ENCODE measurements at regions not wholly inside any gene's neighbourhood (a gene's known extent, or its start where the extent isn't known, plus 50 kb on each side); places are given as distances from the start of the nearest gene placed in this dataset.

DNA sequence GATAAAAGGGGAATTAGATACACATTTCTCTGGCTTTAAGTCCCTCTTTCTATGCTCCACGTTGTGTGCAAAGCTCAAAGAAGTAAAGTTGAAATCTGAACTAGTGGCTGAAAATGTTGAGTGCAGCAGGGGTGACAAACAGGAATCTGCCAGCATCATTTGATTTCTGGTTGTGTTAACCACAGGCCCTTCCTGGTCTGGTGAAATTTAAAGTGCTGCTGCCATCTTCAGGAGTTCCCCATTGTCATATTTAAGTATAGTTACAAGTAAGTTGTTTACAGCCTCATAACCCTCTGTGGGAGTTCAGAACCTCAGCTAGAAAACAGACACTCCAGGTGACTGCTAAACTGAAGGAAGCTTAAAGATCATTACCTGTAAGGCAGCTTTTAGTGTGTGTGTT, 90.9 kb upstream of the CCDC196 start:
- no peaks in the 10 kb centered on the region for H3K4me1 ChIP-seq
- H3K27me3 ChIP-seq: no peaks in the 10 kb centered on the region
- no peak overlapping the region for H3K4me3 ChIP-seq
- H3K36me3 ChIP-seq (ENCODE audit: low read depth, missing control alignments): no peaks in the 10 kb centered on the region
- DNase-seq: no peak
- WGBS, 2 donors: 28 to 40% methylated on average over 1 of the region's 1 CpG
- H3K27ac ChIP-seq: no peak overlapping the region
- intact Hi-C loops (cut with DNase I; ENCODE audit: low total_unique reads): no loop called here
- TF ChIP-seq, protein P1, sequence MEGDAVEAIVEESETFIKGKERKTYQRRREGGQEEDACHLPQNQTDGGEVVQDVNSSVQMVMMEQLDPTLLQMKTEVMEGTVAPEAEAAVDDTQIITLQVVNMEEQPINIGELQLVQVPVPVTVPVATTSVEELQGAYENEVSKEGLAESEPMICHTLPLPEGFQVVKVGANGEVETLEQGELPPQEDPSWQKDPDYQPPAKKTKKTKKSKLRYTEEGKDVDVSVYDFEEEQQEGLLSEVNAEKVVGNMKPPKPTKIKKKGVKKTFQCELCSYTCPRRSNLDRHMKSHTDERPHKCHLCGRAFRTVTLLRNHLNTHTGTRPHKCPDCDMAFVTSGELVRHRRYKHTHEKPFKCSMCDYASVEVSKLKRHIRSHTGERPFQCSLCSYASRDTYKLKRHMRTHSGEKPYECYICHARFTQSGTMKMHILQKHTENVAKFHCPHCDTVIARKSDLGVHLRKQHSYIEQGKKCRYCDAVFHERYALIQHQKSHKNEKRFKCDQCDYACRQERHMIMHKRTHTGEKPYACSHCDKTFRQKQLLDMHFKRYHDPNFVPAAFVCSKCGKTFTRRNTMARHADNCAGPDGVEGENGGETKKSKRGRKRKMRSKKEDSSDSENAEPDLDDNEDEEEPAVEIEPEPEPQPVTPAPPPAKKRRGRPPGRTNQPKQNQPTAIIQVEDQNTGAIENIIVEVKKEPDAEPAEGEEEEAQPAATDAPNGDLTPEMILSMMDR (IDR thresholded peaks at IDR 0.05): no peak
- TF ChIP-seq POLR2A (IDR thresholded peaks at IDR 0.05): no peak
- H3K9me3 ChIP-seq: no peaks in the 10 kb centered on the region

GRCh38 chr14:66396164-66396563, 90.0 kb upstream of the CCDC196 start:
- TF ChIP-seq, protein P1 (IDR thresholded peaks at IDR 0.05): no peak
- no peak for TF ChIP-seq POLR2A (IDR thresholded peaks at IDR 0.05)
- Histone ChIP-seq H3K4me1 (no peaks in the 10 kb centered on the region), H3K4me3 (no peak overlapping the region), H3K27me3 (no peaks in the 10 kb centered on the region), H3K36me3 (ENCODE audit: low read depth, missing control alignments) (no peaks in the 10 kb centered on the region), H3K9me3 (no peaks in the 10 kb centered on the region), H3K27ac (no peak overlapping the region)
- DNase-seq: no peak
- intact Hi-C loops (cut with DNase I; ENCODE audit: low total_unique reads): no loop called here
- 95% methylated on average over 4 of the region's 4 CpGs for WGBS, 2 donors

GRCh38 chr14:66398437-66398836, 87.7 kb upstream of the CCDC196 start:
- TF ChIP-seq, protein P1 (IDR thresholded peaks at IDR 0.05): no peak
- DNase-seq: no peak
- no peaks in the 10 kb centered on the region for H3K36me3 ChIP-seq (ENCODE audit: low read depth, missing control alignments)
- no peak overlapping the region for H3K27ac ChIP-seq
- intact Hi-C loops (cut with DNase I; ENCODE audit: low total_unique reads): no loop called here
- 80 to 93% methylated on average over 1 of the region's 1 CpG for WGBS, 2 donors
- H3K27me3 ChIP-seq: no peaks in the 10 kb centered on the region
- no peaks in the 10 kb centered on the region for H3K9me3 ChIP-seq
- H3K4me1 ChIP-seq: no peaks in the 10 kb centered on the region
- H3K4me3 ChIP-seq: no peak overlapping the region

GRCh38 chr14:66401449-66402095, 84.6 kb upstream of the CCDC196 start:
- Histone ChIP-seq H3K4me1 (no peaks in the 10 kb centered on the region), H3K4me3 (no peak overlapping the region), H3K9me3 (no peaks in the 10 kb centered on the region), H3K27me3 (no peaks in the 10 kb centered on the region), H3K36me3 (ENCODE audit: low read depth, missing control alignments) (no peaks in the 10 kb centered on the region), H3K27ac (no peak overlapping the region)
- intact Hi-C loops (cut with DNase I; ENCODE audit: low total_unique reads): no loop called here
- no peak for TF ChIP-seq POLR2A (IDR thresholded peaks at IDR 0.05)
- TF ChIP-seq, protein P1 (IDR thresholded peaks at IDR 0.05): peak; percentile 23 to 55 (median 27)
- WGBS, 2 donors: 31 to 52% methylated on average over 1 of the region's 1 CpG
- DNase-seq: no peak

GRCh38 chr14:66403183-66403582, 83.0 kb upstream of the CCDC196 start:
- intact Hi-C loops (cut with DNase I; ENCODE audit: low total_unique reads): no loop called here
- H3K4me1 ChIP-seq: no peaks in the 10 kb centered on the region
- no peak for DNase-seq

More at GRCh38 chr14:66403183-66403582, 83.0 kb upstream of the CCDC196 start:
- Histone ChIP-seq H3K27me3 (no peaks in the 10 kb centered on the region), H3K36me3 (ENCODE audit: low read depth, missing control alignments) (no peaks in the 10 kb centered on the region), H3K27ac (no peak overlapping the region), H3K9me3 (no peaks in the 10 kb centered on the region), H3K4me3 (no peak overlapping the region)
- TF ChIP-seq POLR2A (IDR thresholded peaks at IDR 0.05): no peak
- TF ChIP-seq, protein P1 (IDR thresholded peaks at IDR 0.05): peak; percentile 12 to 35 (median 15)
- 35 to 64% methylated on average over 5 of the region's 5 CpGs for WGBS, 2 donors
